Activated naive CD8-positive, alpha-beta T cell treated with anti-CD3 and anti-CD28 coated beads, Interleukin-2, amount 10 ng/mL, durations not matched to agents 7 days and 5 days (primary cell): ENCODE measurements at regions not wholly inside any gene's neighbourhood (a gene's known extent, or its start where the extent isn't known, plus 50 kb on each side); places are given as distances from the start of the nearest gene placed in this dataset.

Experiments used
- ATAC-seq: fragments of 150-1000 bp; cut with Tn5 transposase; one replicate; pipeline ENCODE4 v1.10.0; 2021; ENCODE audit warnings: low read depth, moderate library complexity
- POLR2A ChIA-PET: fragments of 350-600 bp; sonication (Branson Sonifier 250); formaldehyde crosslinking; loops from one replicate; lab custom pipeline; 2021; ENCODE audit warnings: antibody characterized with exemption; lab: Charles Lee
- DNase-seq: peaks from one replicate; pipeline ENCODE4 v3.0.0; 2021
- H3K27ac Mint-ChIP-seq: one replicate; pipeline ENCODE4 v1.8.0; 2022; ENCODE audit warnings: mild to moderate bottlenecking, mixed read lengths
- H3K27me3 Mint-ChIP-seq: one replicate; pipeline ENCODE4 v1.8.0; 2022; ENCODE audit warnings: mild to moderate bottlenecking, moderate library complexity, mixed read lengths
- H3K36me3 Mint-ChIP-seq: one replicate; pipeline ENCODE4 v1.8.0; 2021; ENCODE audit warnings: mild to moderate bottlenecking, mixed read lengths
- H3K4me1 Mint-ChIP-seq: one replicate; pipeline ENCODE4 v1.8.0; 2021; ENCODE audit warnings: mixed read lengths
- H3K4me3 Mint-ChIP-seq: one replicate; pipeline ENCODE4 v1.8.0; 2022; ENCODE audit warnings: mild to moderate bottlenecking, moderate library complexity, mixed read lengths
- H3K9me3 Mint-ChIP-seq: one replicate; pipeline ENCODE4 v1.8.0; 2021; ENCODE audit warnings: mixed read lengths

GRCh38 chr5:39580702-39581453 is 156.1 kb upstream of the DAB2 start:
- no peak overlapping the region for H3K4me3 Mint-ChIP-seq

GRCh38 chr5:39579750-39580149 is 155.0 kb upstream of the DAB2 start:
- peaks cover 5% of the 10 kb centered on the region for H3K4me1 Mint-ChIP-seq
- H3K27me3 Mint-ChIP-seq, result peaks cover 6% of the 10 kb centered on the region

More at GRCh38 chr5:39580702-39581453, 156.1 kb upstream of the DAB2 start:
- Mint-ChIP-seq H3K36me3 (no peaks in the 10 kb centered on the region), H3K27ac (no peak overlapping the region), H3K9me3 (no peaks in the 10 kb centered on the region), H3K27me3 (peaks cover 2% of the 10 kb centered on the region), H3K4me1 (peaks cover 5% of the 10 kb centered on the region)
- DNase-seq (no peak), ATAC-seq (no peak)
- POLR2A ChIA-PET, result no interaction called here

GRCh38 chr5:39578887-39579497 is 154.2 kb upstream of the DAB2 start:
- ATAC-seq, result no peak
- POLR2A ChIA-PET, result no interaction called here
- peaks cover 11% of the 10 kb centered on the region for H3K27me3 Mint-ChIP-seq
- no peak overlapping the region for H3K27ac Mint-ChIP-seq
- DNase-seq, result no peak
- no peaks in the 10 kb centered on the region for H3K9me3 Mint-ChIP-seq
- H3K4me3 Mint-ChIP-seq, result no peak overlapping the region
- H3K36me3 Mint-ChIP-seq, result no peaks in the 10 kb centered on the region
- H3K4me1 Mint-ChIP-seq, result peaks cover 5% of the 10 kb centered on the region

More at GRCh38 chr5:39579750-39580149, 155.0 kb upstream of the DAB2 start:
- POLR2A ChIA-PET, result no interaction called here
- H3K9me3 Mint-ChIP-seq, result no peaks in the 10 kb centered on the region
- no peak overlapping the region for H3K27ac Mint-ChIP-seq
- H3K4me3 Mint-ChIP-seq, result no peak overlapping the region
- no peaks in the 10 kb centered on the region for H3K36me3 Mint-ChIP-seq
- ATAC-seq (no peak), DNase-seq (no peak)

- H3K27me3 Mint-ChIP-seq, result peaks cover 15% of the 10 kb centered on the region
- POLR2A ChIA-PET, result no interaction called here
- ATAC-seq (no peak), DNase-seq (no peak)
- H3K36me3 Mint-ChIP-seq, result no peaks in the 10 kb centered on the region
- H3K27ac Mint-ChIP-seq, result no peak overlapping the region
- no peaks in the 10 kb centered on the region for H3K9me3 Mint-ChIP-seq
- peaks cover 5% of the 10 kb centered on the region for H3K4me1 Mint-ChIP-seq
- H3K4me3 Mint-ChIP-seq, result no peak overlapping the region
Measured at GRCh38 chr5:39577529-39577928, 152.7 kb upstream of the DAB2 start.

GRCh38 chr5:39570403-39571027 is 145.7 kb upstream of the DAB2 start:
- H3K4me1 Mint-ChIP-seq, result peaks cover 2% of the 10 kb centered on the region
- no peaks in the 10 kb centered on the region for H3K36me3 Mint-ChIP-seq
- H3K4me3 Mint-ChIP-seq, result no peak overlapping the region
- H3K27ac Mint-ChIP-seq, result no peak overlapping the region
- DNase-seq (no peak), ATAC-seq (no peak)
- H3K9me3 Mint-ChIP-seq, result no peaks in the 10 kb centered on the region
- POLR2A ChIA-PET, result no interaction called here
- peaks cover 22% of the 10 kb centered on the region for H3K27me3 Mint-ChIP-seq

GRCh38 chr5:39569857-39570256 is 145.1 kb upstream of the DAB2 start:
- Mint-ChIP-seq H3K4me1 (peaks cover 2% of the 10 kb centered on the region), H3K27me3 (peaks cover 22% of the 10 kb centered on the region), H3K4me3 (no peak overlapping the region), H3K9me3 (no peaks in the 10 kb centered on the region), H3K27ac (no peak overlapping the region), H3K36me3 (no peaks in the 10 kb centered on the region)
- POLR2A ChIA-PET, result no interaction called here
- no peak for DNase-seq
- ATAC-seq, result no peak

GRCh38 chr5:39566891-39567290 is 142.1 kb upstream of the DAB2 start:
- no peak for ATAC-seq
- Mint-ChIP-seq H3K9me3 (no peaks in the 10 kb centered on the region), H3K4me3 (no peak overlapping the region), H3K27me3 (peaks cover 14% of the 10 kb centered on the region), H3K4me1 (peaks cover 2% of the 10 kb centered on the region), H3K27ac (no peak overlapping the region), H3K36me3 (no peaks in the 10 kb centered on the region)
- POLR2A ChIA-PET, result no interaction called here
- DNase-seq, result no peak

GRCh38 chr5:39566029-39566428 is 141.2 kb upstream of the DAB2 start:
- no peak overlapping the region for H3K4me3 Mint-ChIP-seq
- DNase-seq, result no peak
- peaks cover 2% of the 10 kb centered on the region for H3K4me1 Mint-ChIP-seq

GRCh38 chr5:39561421-39561820 is 136.6 kb upstream of the DAB2 start:
- Mint-ChIP-seq H3K27ac (no peak overlapping the region), H3K4me1 (no peaks in the 10 kb centered on the region), H3K27me3 (peaks cover 15% of the 10 kb centered on the region), H3K9me3 (no peaks in the 10 kb centered on the region), H3K4me3 (no peak overlapping the region), H3K36me3 (no peaks in the 10 kb centered on the region)
- POLR2A ChIA-PET, result no interaction called here
- DNase-seq, result no peak
- no peak for ATAC-seq

More at GRCh38 chr5:39566029-39566428, 141.2 kb upstream of the DAB2 start:
- no peak for ATAC-seq
- POLR2A ChIA-PET, result no interaction called here
- Mint-ChIP-seq H3K9me3 (no peaks in the 10 kb centered on the region), H3K27ac (no peak overlapping the region), H3K27me3 (peaks cover 21% of the 10 kb centered on the region), H3K36me3 (no peaks in the 10 kb centered on the region)

- no peak for ATAC-seq
- H3K36me3 Mint-ChIP-seq, result no peaks in the 10 kb centered on the region
- POLR2A ChIA-PET, result no interaction called here
- H3K27me3 Mint-ChIP-seq, result peaks cover 15% of the 10 kb centered on the region
- no peak overlapping the region for H3K4me3 Mint-ChIP-seq
- H3K4me1 Mint-ChIP-seq, result no peaks in the 10 kb centered on the region
- no peak for DNase-seq
- H3K27ac Mint-ChIP-seq, result no peak overlapping the region
- no peaks in the 10 kb centered on the region for H3K9me3 Mint-ChIP-seq
Measured at GRCh38 chr5:39560726-39561125, 135.9 kb upstream of the DAB2 start.

GRCh38 chr5:39559923-39560322 is 135.1 kb upstream of the DAB2 start:
- Mint-ChIP-seq H3K4me1 (no peaks in the 10 kb centered on the region), H3K4me3 (no peak overlapping the region), H3K27me3 (peaks cover 18% of the 10 kb centered on the region), H3K36me3 (no peaks in the 10 kb centered on the region), H3K9me3 (no peaks in the 10 kb centered on the region), H3K27ac (no peak overlapping the region)
- POLR2A ChIA-PET, result no interaction called here
- DNase-seq (no peak), ATAC-seq (no peak)

- no peak for DNase-seq
- H3K27ac Mint-ChIP-seq, result no peak overlapping the region
- no peaks in the 10 kb centered on the region for H3K9me3 Mint-ChIP-seq
- no peaks in the 10 kb centered on the region for H3K4me1 Mint-ChIP-seq
- POLR2A ChIA-PET, result no interaction called here
- no peak overlapping the region for H3K4me3 Mint-ChIP-seq
- ATAC-seq, result no peak
- no peaks in the 10 kb centered on the region for H3K36me3 Mint-ChIP-seq
- peaks cover 16% of the 10 kb centered on the region for H3K27me3 Mint-ChIP-seq
Measured at GRCh38 chr5:39558541-39558940, 133.8 kb upstream of the DAB2 start.

GRCh38 chr5:39555788-39556187 is 131.0 kb upstream of the DAB2 start:
- Mint-ChIP-seq H3K4me3 (no peak overlapping the region), H3K4me1 (no peaks in the 10 kb centered on the region), H3K27me3 (peaks cover 9% of the 10 kb centered on the region), H3K9me3 (no peaks in the 10 kb centered on the region), H3K36me3 (no peaks in the 10 kb centered on the region), H3K27ac (no peak overlapping the region)
- ATAC-seq (no peak), DNase-seq (no peak)
- POLR2A ChIA-PET, result no interaction called here
